ENCODE measurements at regions not wholly inside any gene's neighbourhood (a gene's known extent, or its start where the extent isn't known, plus 50 kb on each side); places are given as distances from the start of the nearest gene placed in this dataset.

DNA sequence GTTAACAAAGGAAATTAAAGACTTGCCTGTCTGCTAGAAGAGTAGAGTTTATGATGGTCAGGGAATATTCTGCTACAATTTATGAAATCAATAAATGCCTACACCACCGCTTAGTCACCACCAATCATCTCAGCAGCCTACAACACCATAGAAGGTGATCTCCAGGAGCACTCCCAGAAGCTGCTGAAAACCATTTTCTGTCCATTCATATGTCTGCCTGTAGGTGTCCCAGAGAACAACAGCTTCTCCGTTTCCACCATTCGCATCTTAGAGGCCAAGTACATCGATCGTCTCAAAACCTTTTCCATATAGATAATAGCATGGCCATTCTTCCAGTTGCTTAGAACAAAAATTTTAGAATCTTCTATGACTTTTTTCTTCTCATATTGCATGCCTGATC is 303.4 kb downstream of the KCNC2 start:
- DNase-seq (ENCODE audit: low spot score) = no peak

DNA sequence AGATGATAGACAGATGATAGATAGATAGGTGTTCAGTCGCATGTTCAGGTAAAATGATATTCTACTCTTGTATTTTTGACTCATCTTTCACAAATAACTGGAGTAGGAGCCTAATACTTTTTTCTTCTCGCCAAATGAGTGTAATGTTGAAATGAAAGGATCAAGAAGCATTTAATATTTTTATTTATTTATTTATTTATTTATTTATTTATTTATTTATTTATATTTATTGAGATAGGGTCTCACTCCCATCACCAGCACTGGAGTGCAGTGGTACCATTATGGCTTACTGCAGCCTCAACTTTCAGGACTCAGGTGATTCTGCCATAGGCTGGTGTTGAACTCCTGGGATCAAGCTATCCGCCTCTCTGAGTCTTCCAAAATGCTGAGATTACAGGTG is 298.8 kb downstream of the KCNC2 start:
- DNase-seq (ENCODE audit: low spot score) = no peak

DNA sequence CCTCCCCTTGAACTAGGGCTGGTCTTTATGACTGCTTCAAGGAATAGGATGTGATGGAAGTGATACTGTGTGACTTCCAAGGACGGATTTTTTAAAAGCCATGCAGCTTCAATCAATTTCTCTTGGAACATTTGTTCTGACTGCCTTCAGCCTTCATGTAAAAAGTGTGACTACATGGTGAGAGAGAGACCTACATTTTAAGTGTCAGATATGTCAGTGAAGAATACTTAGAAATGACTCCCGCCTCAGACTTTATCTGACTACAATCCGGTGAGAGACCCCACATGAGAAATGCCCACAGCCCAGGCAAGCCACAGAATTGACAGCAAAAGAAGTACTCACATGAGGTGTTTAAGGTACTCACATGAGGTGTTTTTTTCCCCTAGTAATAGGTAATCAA is 295.3 kb downstream of the KCNC2 start:
- DNase-seq (ENCODE audit: low spot score) = no peak

- no peak for DNase-seq (ENCODE audit: low spot score)
Measured at GRCh38 chr12:74915718-74916117, 293.9 kb downstream of the KCNC2 start.

GRCh38 chr12:74917743-74918142 is 291.9 kb downstream of the KCNC2 start:
- no peak for DNase-seq (ENCODE audit: low spot score)

DNA sequence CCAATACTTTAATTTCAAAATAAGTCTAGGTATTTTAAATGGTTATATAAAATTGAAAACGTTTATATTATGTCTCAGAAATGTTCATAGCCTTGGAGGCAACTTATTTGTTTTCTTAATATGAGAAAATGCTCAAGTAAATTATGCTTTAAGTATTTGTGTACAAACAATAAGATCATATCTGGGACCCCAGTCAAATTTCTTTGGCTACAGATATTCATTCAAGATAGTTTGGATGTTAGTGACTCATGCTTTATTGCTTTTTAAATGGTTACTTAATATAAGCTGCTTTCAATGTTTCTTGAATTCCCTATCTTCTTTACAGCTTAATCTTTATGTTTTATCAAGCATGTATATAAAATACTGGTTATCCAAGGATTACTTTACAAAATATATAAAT is 291.3 kb downstream of the KCNC2 start:
- no peak for DNase-seq (ENCODE audit: low spot score)

DNA sequence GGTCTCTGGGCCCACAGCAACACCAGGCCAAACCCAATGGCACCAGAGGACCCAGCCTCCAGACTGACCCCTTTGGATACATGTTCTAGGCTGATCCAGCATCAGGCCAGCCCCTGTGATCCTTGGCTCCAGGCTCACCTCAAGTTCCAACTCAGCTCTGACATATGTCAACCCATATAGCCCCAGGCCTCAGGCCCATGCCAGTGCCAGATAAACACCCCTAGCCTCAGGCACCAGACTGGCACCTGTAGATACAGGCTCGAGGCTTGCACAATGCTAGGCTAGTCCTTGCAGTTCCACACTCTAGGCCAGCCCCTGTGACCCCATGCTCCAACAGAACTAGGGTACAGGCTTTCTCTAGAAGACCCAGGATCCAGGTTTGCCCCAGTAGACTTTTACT is 287.5 kb downstream of the KCNC2 start:
- no peak for DNase-seq (ENCODE audit: low spot score)

DNA sequence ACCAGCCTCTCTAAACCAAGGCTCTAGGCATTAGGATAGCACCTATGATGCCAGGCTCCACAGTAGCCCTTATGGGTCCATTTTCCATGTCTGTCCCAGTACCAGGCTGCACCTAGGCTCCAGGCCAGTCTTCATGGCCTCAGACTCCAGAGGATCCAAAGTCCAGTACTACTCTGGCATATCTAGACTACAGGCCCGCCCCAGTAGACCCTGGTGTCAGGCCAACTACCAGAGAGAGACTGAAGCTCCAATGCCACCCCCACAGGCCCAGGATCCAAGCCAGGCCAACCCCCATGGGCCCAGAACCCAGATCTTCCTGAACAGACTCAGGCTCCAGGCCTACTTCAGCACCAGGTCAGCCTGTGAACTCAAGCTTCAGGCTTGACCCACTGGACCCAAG is 287.0 kb downstream of the KCNC2 start:
- no peak for DNase-seq (ENCODE audit: low spot score)

DNA sequence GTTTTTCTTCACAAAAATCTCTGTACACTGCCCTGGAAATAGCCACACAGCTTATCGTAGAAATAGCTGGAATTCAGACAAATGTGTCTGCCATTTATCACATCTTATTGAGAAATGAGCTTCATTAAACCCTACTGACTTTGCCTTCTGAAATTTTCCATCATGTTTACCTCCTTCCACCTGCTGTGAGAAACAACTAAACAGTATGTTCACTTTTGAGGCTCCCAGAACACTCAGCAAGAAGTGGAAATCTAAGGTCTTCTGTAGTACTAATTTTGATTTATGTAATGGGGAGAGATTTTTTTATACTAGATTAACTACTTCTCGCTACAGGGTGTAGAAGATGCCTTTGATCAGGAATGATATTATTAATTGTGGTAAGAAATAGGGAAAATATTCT is 268.0 kb downstream of the KCNC2 start:
- DNase-seq (ENCODE audit: low spot score) = no peak

GRCh38 chr12:74945771-74946198 is 263.9 kb downstream of the KCNC2 start:
- peak; percentile 78 for DNase-seq (ENCODE audit: low spot score)

DNA sequence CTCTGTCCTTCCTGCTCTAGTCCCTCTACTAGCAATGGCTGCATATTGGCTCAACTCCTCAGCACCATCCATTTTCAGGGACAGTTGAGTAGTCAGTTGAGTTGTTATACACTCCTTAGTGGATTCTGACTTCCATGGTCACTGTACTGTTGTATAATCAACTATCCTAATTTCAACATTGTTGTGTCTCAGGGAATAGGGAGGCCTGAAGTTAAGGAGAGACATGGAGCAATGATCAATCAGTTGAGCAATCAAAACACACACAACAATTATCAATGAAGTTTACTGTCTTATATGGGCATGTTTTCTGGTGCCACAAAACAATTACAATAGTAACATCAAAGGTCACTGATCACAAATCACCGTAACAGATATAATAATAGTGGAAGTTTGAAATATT is 255.9 kb downstream of the KCNC2 start:
- DNase-seq (ENCODE audit: low spot score) = no peak

GRCh38 chr12:74957231-74957630 is 252.4 kb downstream of the KCNC2 start:
- peak; percentile 16 for DNase-seq (ENCODE audit: low spot score)

GRCh38 chr12:74957634-74958033 is 252.0 kb downstream of the KCNC2 start:
- DNase-seq (ENCODE audit: low spot score) = no peak

- no peak for DNase-seq (ENCODE audit: low spot score)
Measured at GRCh38 chr12:74959657-74960056, 250.0 kb downstream of the KCNC2 start.

GRCh38 chr12:74963304-74963703 is 246.3 kb downstream of the KCNC2 start:
- DNase-seq (ENCODE audit: low spot score) = no peak

GRCh38 chr12:74963867-74964331 is 245.7 kb downstream of the KCNC2 start:
- peak; percentile 71 for DNase-seq (ENCODE audit: low spot score)

- no peak for DNase-seq (ENCODE audit: low spot score)
Measured at GRCh38 chr12:74964390-74964789, 245.2 kb downstream of the KCNC2 start.

DNA sequence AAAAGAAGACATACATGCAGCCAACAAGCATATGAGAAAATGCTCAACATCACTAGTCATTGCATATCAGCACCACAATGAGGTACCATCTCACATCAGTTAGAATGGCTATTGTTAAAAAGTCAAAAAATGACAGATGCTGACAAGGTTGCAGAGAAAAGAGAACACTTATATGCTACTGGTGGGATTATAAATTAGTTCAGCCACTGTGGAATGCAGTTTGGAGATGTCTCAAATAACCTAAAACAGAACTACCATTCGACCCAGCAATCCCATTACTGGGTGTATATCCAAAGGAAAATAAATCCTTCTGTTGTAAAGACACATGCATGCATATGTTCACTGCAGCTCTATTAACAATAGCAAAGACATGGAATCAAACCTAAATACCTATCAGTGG is 238.4 kb downstream of the KCNC2 start:
- no peak for DNase-seq (ENCODE audit: low spot score)

DNA sequence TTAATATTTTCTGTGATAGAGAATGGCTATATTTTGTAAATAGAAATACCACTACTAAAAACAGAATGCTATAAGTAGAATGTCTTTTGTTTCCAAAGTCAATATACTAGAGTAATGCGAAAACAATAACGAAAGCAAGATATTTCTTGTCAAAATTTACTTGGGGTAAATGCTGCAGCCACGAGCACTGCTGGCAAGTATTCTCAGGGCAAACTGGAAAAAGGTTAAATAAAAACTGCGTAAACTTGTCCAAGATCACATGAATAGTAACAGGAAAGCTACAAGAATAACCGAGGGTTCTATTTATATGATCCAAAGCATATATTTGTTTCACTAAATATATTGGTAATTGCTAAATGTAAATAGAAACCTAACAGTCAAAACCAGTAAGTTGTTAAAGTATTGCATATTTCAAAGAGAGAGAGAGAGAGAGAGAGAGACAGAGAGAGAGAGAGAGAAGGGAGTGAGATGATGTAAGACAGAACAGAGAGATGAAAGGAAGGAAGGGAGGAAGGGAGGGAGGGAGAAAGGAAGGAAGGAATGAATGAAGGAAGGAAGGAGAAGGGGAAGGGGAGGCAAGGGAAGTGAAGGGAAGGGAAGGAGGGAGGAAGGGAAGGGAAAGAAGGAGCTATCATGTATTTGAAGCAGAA is 231.7 kb downstream of the KCNC2 start:
- DNase-seq (ENCODE audit: low spot score) = no peak

DNA sequence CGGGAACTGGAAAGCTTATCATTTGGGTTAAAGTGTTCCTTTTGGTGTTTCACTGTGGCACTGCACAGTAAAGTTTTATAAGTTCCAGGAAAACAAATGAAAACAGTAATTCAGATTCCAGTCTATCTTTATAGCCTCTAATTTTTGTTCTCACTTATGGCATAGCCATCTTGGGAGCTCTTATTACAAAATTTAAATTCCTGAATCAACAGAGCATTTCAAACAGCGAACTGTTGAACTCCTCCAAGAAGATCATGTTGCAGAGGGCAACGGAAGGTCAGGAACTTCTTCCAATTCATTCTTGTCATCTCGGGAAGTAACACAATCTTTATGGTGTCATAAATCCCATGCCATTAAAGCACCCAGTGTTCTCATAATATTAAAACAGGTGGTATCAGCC is 229.1 kb downstream of the KCNC2 start:
- peak; percentile 33 for DNase-seq (ENCODE audit: low spot score)

DNA sequence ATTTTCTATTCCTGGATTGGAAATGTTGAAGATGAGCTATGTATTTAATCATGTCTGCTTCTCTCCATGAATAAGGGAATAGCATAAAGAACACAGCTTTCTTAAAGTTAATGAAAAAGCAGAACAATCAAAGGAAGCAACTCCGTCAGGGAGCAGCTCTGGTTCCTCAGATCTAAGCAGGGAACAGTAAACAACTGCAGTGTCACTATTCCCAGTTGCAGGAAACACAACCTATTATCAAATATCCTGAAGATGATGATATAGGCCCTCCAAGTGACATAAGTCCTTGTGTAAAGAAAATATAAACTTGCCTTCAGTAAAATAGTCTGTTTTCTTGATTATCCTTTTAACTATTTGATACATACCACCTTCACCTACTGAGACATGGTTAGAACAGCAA is 228.1 kb downstream of the KCNC2 start:
- no peak for DNase-seq (ENCODE audit: low spot score)

GRCh38 chr12:74983917-74984316 is 225.7 kb downstream of the KCNC2 start:
- no peak for DNase-seq (ENCODE audit: low spot score)

GRCh38 chr12:74984631-74985030 is 225.0 kb downstream of the KCNC2 start:
- DNase-seq (ENCODE audit: low spot score) = no peak

GRCh38 chr12:74985293-74985985 is 224.2 kb downstream of the KCNC2 start:
- no peak for DNase-seq (ENCODE audit: low spot score)

Measured in kidney tubule cell (primary cell).